Kidney epithelial cell (primary cell): ENCODE measurements at regions not wholly inside any gene's neighbourhood (a gene's known extent, or its start where the extent isn't known, plus 50 kb on each side); places are given as distances from the start of the nearest gene placed in this dataset.

Source experiments
- DNase-seq: peaks from one replicate; pipeline ENCODE4 v3.0.0-alpha.2; 2010; ENCODE audit warnings: low read depth
- H3K27me3 ChIP-seq: 2 replicates; pipeline ENCODE4 v1.6.0; 2011; ENCODE audit warnings: low read length; ENCODE audit not compliant: control insufficient read depth, insufficient read depth
- H3K36me3 ChIP-seq: 2 replicates; pipeline ENCODE4 v1.5.1; 2011; ENCODE audit warnings: low read length; ENCODE audit not compliant: control insufficient read depth, insufficient read depth
- H3K4me3 ChIP-seq: 2 replicates; pipeline ENCODE4 v1.5.1; 2011; ENCODE audit warnings: low read depth, mild to moderate bottlenecking, control low read depth, low read length
- CTCF ChIP-seq: IDR thresholded peaks from 2 replicates; pipeline ENCODE4 v1.5.1; 2011; ENCODE audit warnings: mild to moderate bottlenecking, moderate library complexity, low read length, control low read depth, inconsistent platforms; ENCODE audit not compliant: insufficient read depth, poor library complexity, severe bottlenecking

GRCh38 chr5:8984386-8984785 lies 561.5 kb downstream of the SEMA5A start:
- Histone ChIP-seq H3K4me3 (no peak overlapping the region), H3K36me3 (no peaks in the 10 kb centered on the region), H3K27me3 (no peaks in the 10 kb centered on the region)
- TF ChIP-seq CTCF = no peak
- no peak for DNase-seq
